ENCODE measurements at regions not wholly inside any gene's neighbourhood (a gene's known extent, or its start where the extent isn't known, plus 50 kb on each side); places are given as distances from the start of the nearest gene placed in this dataset.

DNA sequence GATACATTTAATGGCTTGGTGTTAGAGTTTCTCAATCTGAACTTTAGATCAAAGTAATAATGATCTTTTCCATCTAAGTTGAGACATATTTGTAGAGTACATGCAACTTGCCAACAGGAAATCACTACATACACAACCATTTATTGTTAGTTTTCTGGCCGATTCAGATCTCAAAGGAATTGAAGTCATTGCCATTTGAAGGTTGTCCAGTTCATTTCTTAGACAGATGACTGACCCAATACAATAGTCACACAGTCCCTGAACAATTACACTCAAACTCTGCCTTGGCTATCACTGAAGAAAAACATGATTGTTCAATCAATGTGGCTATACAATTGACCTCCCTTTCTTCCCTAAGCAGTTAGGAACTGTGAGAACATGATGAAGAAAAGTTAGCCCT lies 753.2 kb upstream of the RIOK2 start:
- TF ChIP-seq, protein P1, sequence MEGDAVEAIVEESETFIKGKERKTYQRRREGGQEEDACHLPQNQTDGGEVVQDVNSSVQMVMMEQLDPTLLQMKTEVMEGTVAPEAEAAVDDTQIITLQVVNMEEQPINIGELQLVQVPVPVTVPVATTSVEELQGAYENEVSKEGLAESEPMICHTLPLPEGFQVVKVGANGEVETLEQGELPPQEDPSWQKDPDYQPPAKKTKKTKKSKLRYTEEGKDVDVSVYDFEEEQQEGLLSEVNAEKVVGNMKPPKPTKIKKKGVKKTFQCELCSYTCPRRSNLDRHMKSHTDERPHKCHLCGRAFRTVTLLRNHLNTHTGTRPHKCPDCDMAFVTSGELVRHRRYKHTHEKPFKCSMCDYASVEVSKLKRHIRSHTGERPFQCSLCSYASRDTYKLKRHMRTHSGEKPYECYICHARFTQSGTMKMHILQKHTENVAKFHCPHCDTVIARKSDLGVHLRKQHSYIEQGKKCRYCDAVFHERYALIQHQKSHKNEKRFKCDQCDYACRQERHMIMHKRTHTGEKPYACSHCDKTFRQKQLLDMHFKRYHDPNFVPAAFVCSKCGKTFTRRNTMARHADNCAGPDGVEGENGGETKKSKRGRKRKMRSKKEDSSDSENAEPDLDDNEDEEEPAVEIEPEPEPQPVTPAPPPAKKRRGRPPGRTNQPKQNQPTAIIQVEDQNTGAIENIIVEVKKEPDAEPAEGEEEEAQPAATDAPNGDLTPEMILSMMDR (IDR thresholded peaks at IDR 0.05) = no peak
- TF ChIP-seq POLR2A (IDR thresholded peaks at IDR 0.05) = no peak
- TF ChIP-seq POLR2AphosphoS5 (IDR thresholded peaks at IDR 0.05) = no peak
